Rectal smooth muscle tissue (tissue), 1 donor: ENCODE measurements at regions not wholly inside any gene's neighbourhood (a gene's known extent, or its start where the extent isn't known, plus 50 kb on each side); places are given as distances from the start of the nearest gene placed in this dataset.

Experiments used
- H3K27ac ChIP-seq: one replicate; pipeline ENCODE4 v1.7.0; 2013; ENCODE audit warnings: low read depth, low read length, inconsistent platforms
- H3K27me3 ChIP-seq: one replicate; pipeline ENCODE4 v1.7.0; 2013; ENCODE audit warnings: low read length; ENCODE audit not compliant: control insufficient read depth, insufficient read depth
- H3K36me3 ChIP-seq: one replicate; pipeline ENCODE4 v1.7.0; 2013; ENCODE audit warnings: low read length; ENCODE audit not compliant: control insufficient read depth, insufficient read depth
- H3K4me1 ChIP-seq: one replicate; pipeline ENCODE4 v1.7.0; 2013; ENCODE audit warnings: low read length; ENCODE audit not compliant: control insufficient read depth, insufficient read depth
- H3K4me3 ChIP-seq: one replicate; pipeline ENCODE4 v1.7.0; 2013; ENCODE audit warnings: low read length
- H3K9ac ChIP-seq: one replicate; pipeline ENCODE4 v1.7.0; 2013; ENCODE audit warnings: low read length

DNA sequence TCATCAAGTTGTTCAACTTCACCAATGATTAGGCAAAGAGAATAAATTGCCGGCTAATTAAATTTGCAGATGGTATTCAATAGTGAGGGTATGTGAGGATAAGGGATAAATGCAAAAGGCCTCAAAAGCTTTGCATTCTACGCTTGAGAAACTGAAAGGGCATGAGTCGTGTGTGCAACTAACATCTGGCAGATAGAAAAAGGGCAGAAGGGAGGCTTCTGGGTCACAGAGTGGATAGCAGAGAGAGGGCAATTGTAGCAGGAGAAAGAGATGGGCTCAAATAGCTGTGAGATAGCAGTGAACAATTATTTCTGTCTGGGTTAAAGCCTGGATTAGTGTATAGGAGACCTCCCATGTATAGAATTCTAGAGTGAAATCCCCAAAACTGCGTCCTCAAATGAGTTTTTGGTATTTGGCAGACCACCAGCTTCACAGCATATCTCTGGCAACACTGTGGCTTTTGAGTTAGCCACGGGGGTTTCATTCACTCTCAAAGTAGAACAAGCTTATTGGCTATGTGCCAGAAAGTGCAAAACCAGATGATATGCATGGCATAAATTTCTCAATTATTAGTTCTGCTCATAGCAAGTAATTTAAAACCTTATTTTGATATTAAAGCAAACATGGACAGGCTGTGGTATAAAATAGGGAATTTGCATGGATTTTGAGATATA, 586.3 kb downstream of the BRINP1 start:
- H3K9ac ChIP-seq: no peak overlapping the region
- no peaks in the 10 kb centered on the region for H3K36me3 ChIP-seq
- no peaks in the 10 kb centered on the region for H3K27me3 ChIP-seq
- H3K27ac ChIP-seq: no peak overlapping the region
- no peaks in the 10 kb centered on the region for H3K4me1 ChIP-seq
- no peak overlapping the region for H3K4me3 ChIP-seq

DNA sequence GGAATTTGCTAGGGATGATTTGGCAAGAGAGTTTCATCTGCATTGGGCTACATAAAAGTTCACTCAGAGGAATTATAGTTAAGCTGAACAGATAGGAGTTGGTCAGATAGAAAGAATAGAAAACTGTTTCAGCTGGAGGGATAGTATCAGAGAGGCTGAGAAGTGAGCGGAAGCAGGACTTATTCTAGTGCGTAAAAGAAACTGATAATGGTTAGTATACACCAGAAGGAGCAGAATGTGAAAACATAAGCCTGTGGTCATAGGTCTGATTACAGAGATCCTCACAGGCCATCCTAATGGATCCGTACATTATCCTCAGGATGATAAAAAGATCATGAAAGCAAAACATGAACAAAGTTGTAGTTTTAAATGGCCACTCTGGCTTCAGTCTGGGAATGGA, 585.2 kb downstream of the BRINP1 start:
- Histone ChIP-seq H3K27ac (no peak overlapping the region), H3K36me3 (no peaks in the 10 kb centered on the region), H3K4me1 (no peaks in the 10 kb centered on the region), H3K27me3 (no peaks in the 10 kb centered on the region), H3K4me3 (no peak overlapping the region), H3K9ac (no peak overlapping the region)

DNA sequence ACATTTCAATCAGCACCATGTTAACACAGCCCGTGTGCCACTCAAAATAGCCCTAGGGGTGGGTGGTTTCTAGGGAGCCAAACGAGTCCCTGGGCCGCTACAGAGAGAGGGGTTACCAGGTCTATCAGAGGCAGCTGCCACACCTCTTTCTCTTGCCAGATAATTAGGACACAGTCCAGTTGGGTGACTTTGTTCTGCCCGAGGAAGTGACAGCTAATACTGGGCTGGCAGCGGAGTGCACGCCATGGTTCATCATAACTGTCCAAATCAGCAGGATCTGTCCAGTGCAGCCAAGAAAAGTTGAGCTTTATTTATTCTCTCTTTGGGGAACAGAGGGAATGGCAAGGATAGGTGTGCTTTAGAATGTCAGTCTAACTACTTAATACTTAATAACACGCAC, 583.8 kb downstream of the BRINP1 start:
- H3K4me3 ChIP-seq: no peak overlapping the region
- no peak overlapping the region for H3K9ac ChIP-seq
- no peak overlapping the region for H3K27ac ChIP-seq
- H3K36me3 ChIP-seq: no peaks in the 10 kb centered on the region
- no peaks in the 10 kb centered on the region for H3K4me1 ChIP-seq
- H3K27me3 ChIP-seq: no peaks in the 10 kb centered on the region

DNA sequence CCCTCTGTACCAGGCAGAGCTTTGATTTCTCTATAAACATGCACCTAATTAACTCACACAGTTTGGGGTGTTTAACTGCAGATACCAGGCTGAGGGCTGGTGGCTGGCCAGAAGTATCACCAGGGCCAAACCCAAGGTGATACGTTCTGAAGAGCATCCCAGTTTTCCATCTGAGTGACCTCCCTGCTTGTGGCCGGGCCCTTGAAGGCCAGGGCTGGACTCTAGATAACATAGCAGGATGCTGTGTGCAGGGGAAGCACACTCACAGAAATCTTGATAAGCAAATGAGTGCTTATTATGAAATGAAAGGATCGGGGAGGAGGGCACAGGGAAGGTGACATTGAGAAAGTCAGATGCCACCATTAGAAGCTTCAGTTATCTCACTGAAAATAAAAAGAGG, 582.4 kb downstream of the BRINP1 start:
- Histone ChIP-seq H3K36me3 (no peaks in the 10 kb centered on the region), H3K27ac (no peak overlapping the region), H3K4me3 (no peak overlapping the region), H3K4me1 (no peaks in the 10 kb centered on the region), H3K27me3 (no peaks in the 10 kb centered on the region), H3K9ac (no peak overlapping the region)

DNA sequence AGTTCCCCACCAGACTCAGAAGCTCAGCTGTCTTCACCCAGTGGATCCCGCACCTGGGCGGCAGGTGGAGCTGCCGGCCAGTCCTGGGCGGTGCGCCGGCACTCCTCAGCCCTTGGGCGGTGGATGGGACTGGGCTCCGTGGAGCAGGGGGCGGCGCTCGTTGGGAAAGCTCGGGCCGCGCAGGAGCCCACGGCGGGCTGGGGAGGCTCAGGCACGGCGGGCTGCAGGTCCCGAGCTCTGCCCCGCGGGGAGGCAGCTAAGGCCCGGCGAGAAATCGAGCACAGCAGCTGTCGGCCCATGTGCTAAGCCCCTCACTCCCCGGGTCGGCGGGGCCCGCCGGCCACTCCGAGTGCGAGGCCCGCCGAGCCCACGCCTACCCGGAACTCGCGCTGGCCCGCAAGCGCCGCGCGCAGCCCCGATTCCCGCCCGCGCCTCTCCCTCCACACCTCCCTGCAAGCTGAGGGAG, 560.0 kb downstream of the BRINP1 start:
- Histone ChIP-seq H3K36me3 (no peaks in the 10 kb centered on the region), H3K4me1 (no peaks in the 10 kb centered on the region), H3K4me3 (no peak overlapping the region), H3K9ac (no peak overlapping the region), H3K27ac (no peak overlapping the region), H3K27me3 (no peaks in the 10 kb centered on the region)

DNA sequence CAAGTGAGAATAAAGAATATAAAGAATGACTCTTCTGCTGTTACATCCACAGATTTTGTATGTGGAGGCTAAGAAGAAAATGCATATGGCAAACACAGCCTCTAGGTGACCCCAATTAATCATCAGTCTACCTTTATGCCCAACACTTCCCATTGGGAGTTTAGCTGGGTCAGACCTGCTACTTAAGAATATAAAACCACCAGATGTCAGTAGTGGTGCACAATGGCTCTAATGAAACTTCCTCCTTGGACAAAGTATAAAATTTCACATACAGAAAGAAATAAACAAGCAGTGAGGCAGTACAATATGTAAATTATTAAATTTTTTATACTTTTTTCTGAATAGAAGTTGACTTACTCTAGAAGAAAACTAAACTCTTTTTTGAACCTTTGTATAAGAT, 539.9 kb downstream of the BRINP1 start:
- H3K36me3 ChIP-seq: no peaks in the 10 kb centered on the region
- no peak overlapping the region for H3K9ac ChIP-seq
- H3K4me1 ChIP-seq: no peaks in the 10 kb centered on the region
- no peak overlapping the region for H3K27ac ChIP-seq
- H3K27me3 ChIP-seq: no peaks in the 10 kb centered on the region
- no peak overlapping the region for H3K4me3 ChIP-seq

DNA sequence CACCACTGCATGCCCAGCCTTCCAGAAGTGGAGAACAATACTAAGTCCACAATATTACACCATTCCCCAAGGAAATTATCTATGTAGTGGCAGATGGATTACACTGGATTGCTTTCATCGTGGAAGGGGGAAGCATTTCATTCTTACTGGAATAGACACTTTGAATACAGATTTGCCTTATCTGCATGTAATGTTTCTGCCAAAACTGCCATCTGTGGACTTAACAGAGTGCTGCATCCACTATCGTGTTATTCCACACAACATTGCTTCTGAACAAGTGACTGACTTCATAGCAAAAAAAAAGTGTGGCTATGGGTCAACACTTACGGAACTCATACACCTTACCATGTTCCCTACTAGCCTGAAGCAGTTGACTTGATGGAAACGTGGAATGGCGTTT, 536.9 kb downstream of the BRINP1 start:
- Histone ChIP-seq H3K4me3 (no peak overlapping the region), H3K36me3 (no peaks in the 10 kb centered on the region), H3K9ac (no peak overlapping the region), H3K27me3 (no peaks in the 10 kb centered on the region), H3K4me1 (no peaks in the 10 kb centered on the region), H3K27ac (no peak overlapping the region)

DNA sequence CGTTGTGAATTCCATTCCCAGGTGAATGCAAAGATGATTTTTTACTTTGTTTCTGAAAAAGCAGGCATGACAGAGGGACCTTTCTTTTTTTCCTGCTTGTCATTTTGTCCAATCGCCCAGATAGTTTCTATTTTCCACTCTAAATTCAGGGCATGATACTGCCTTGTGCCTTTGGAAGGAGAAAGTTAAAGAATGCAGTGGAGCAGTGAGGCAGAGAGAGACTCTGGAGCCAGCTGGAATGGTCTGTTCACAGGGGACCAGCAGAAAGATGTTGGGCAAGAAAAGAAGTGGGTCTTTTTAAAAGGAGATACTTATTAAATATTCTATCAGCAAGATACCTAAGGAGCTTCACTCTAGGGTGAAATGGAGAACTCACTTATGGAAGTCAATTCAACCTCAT, 532.3 kb downstream of the BRINP1 start:
- Histone ChIP-seq H3K4me3 (no peak overlapping the region), H3K4me1 (no peaks in the 10 kb centered on the region), H3K36me3 (no peaks in the 10 kb centered on the region), H3K27ac (no peak overlapping the region), H3K9ac (no peak overlapping the region), H3K27me3 (no peaks in the 10 kb centered on the region)

DNA sequence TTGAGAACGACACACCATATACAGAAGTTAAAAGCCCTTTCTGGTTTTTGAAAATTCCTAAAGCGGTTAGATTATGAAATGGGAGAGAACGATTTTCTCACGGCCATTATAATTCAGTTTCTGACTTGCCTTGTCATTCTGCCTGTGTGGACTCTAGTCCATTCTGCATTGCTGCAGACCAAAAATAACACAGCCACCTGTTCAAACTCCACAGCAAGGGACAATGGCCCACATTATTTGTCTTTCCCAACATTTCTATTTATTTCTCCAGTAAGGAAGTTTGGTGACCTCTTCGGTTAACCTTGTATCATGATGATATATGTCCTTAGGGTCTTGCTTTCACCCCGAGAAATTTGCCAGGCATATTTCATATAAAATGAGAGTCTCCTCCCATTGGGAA, 497.7 kb downstream of the BRINP1 start:
- H3K27me3 ChIP-seq: no peaks in the 10 kb centered on the region

DNA sequence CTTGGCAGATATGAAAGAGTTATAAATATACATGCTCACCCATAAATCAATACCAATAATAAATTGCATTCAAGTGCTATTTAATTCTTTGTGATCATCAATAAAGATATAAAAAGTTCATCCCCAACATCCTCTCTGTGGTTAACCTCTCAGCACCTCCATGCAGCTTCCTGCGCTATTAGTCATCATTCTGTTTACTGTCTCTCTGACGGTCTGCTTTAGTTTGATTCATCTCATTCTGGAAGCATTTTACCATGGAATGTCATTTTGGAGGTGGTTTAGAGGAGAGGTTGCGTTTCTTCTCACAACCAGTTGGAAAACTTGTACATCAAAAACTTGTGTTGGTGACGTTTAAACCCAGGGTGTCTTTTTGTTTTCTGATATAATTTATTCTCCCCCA, 486.6 kb downstream of the BRINP1 start:
- Histone ChIP-seq H3K36me3 (no peaks in the 10 kb centered on the region), H3K27me3 (no peaks in the 10 kb centered on the region), H3K9ac (no peak overlapping the region), H3K4me1 (no peaks in the 10 kb centered on the region), H3K4me3 (no peak overlapping the region), H3K27ac (no peak overlapping the region)

More for the DNA sequence above, 497.7 kb downstream of the BRINP1 start:
- no peaks in the 10 kb centered on the region for H3K4me1 ChIP-seq
- H3K27ac ChIP-seq: no peak overlapping the region
- no peak overlapping the region for H3K9ac ChIP-seq
- H3K4me3 ChIP-seq: no peak overlapping the region
- no peaks in the 10 kb centered on the region for H3K36me3 ChIP-seq

DNA sequence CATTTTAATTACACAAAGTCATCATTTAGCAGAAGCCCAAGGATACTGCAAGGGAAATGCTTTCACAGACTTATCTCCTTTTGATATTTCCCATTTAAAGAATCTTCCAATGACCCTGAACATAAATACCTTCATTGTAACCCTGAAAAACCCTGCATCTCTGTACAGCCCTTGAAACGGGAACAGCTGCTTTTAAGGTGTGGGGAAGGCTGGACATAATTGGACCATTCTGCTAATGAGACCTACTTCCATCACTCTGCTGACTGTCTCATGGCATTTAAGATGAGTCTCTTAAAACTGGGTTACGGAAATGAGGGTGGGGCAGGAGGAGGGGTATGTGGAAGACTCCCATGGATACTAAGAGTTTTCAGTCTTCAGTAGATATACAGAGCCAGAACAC, 485.8 kb downstream of the BRINP1 start:
- no peaks in the 10 kb centered on the region for H3K4me1 ChIP-seq
- no peak overlapping the region for H3K9ac ChIP-seq
- no peak overlapping the region for H3K27ac ChIP-seq
- no peaks in the 10 kb centered on the region for H3K36me3 ChIP-seq
- no peaks in the 10 kb centered on the region for H3K27me3 ChIP-seq
- no peak overlapping the region for H3K4me3 ChIP-seq

DNA sequence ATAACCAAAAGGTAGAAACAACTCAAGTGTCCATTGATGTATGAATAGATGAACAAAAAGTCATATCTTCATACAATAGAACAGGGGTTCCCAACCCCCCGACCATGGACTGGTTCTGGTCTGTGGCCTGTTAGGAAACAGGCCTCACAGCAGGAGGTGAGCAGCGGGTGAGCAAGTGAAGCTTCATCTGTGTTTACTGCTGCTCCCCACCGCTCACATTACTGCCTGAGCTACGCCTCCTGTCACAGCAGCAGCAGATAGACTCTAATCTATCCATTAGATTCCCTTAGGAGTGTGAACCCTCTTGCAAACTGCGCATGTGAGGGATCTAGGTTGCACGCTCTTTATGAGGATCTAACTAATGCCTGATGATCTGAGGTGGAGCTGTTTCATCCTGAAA, 478.0 kb downstream of the BRINP1 start:
- Histone ChIP-seq H3K4me3 (no peak overlapping the region), H3K4me1 (no peaks in the 10 kb centered on the region), H3K36me3 (no peaks in the 10 kb centered on the region), H3K27me3 (no peaks in the 10 kb centered on the region), H3K9ac (no peak overlapping the region), H3K27ac (no peak overlapping the region)

DNA sequence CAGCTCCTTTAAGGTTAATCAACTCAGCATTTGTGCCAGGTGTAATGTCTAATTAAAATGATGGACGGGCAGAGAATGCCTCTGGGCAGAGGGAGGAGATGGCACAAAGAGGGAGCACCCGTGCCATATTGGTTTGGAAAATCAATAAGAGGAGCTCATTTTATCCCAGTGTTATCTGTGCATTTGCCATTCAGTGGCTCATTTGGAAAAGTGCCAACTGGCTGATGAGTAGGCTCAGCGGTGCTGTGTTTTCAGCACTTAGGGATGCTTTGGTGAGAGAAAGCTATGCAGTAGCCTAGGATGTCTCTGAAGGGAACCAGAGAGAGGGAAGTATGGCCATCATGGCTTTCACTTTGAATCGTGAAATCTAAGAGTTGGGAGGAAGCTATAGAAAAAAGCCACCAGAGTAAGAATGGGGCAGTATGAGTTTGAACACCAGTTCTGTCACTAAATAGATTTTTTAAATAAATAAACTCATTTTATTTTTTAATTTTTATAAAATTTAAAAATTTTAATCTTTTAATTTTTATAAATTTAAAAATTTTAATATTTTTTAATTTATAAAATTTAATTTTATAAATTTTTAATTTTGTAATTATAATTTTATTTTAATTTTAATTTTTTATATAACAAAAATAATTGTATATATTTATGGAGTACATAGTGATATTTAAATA, 472.8 kb downstream of the BRINP1 start:
- Histone ChIP-seq H3K27ac (no peak overlapping the region), H3K4me1 (no peaks in the 10 kb centered on the region), H3K27me3 (no peaks in the 10 kb centered on the region), H3K4me3 (no peak overlapping the region), H3K9ac (no peak overlapping the region), H3K36me3 (no peaks in the 10 kb centered on the region)
